NT2/D1 (cell line): ENCODE measurements at regions not wholly inside any gene's neighbourhood (a gene's known extent, or its start where the extent isn't known, plus 50 kb on each side); places are given as distances from the start of the nearest gene placed in this dataset.

ENCODE experiments used
- SUZ12 ChIP-seq: IDR thresholded peaks from 2 replicates; pipeline ENCODE4 v1.6.1; 2011; ENCODE audit not compliant: insufficient read length, insufficient read depth; ENCODE audit errors: extremely low read depth
- YY1 ChIP-seq: IDR thresholded peaks from 2 replicates; pipeline ENCODE4 v1.6.1; 2011; ENCODE audit not compliant: insufficient read length, insufficient read depth
- ZNF274 ChIP-seq: IDR thresholded peaks from 2 replicates; pipeline ENCODE4 v1.6.1; 2011; ENCODE audit warnings: mild to moderate bottlenecking, low read depth, low read length

- TF ChIP-seq SUZ12 (no peak), YY1 (no peak), ZNF274 (no peak)
Observed at GRCh38 chr15:69523010-69524001, 70.7 kb downstream of the RPLP1 start.
